ENCODE measurements at regions not wholly inside any gene's neighbourhood (a gene's known extent, or its start where the extent isn't known, plus 50 kb on each side); places are given as distances from the start of the nearest gene placed in this dataset.

DNA sequence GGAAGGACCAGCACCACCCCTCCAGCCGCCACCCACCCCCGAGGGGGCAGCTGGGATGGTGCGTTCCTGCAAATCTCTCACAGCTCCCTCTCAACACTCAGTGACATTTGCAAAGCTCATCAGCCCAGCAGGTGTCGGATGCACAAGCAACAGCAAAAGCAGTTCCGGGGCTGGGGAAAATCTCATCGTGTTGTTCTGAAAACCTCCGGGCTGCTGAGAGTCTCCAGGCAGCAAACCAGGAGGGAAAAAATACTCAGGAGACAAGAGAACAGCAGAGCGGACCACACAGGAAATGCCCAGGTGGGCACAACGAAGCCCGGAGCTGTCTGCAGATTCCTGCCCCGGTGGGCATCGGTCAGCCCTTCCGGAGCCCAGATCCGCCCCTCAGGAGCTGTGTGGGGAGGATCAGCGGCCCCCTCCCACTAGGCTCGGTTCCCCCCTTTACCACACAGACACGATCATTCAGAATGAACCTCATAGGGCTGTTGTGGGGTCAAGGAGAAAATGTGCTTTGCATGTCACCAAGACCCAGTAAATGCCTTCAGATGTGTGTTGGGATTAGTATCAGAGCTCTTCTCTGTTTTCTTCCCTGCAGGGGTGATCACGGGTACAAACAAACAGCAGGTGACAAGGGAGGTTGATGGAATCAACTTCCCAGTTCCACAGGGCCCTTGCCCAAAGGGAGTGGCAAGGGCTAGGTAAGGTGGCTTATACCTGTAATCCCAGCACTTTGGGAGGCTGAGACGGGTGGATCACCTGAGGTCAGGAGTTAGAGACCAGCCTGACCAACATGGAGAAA is 127.0 kb upstream of the TIAM1 start:
- WGBS (ENCODE audit: insufficient coverage, low lambda C conversion rate): no CpG with 5 or more reads among the region's 19 CpGs
- Histone ChIP-seq H3K27me3 (ENCODE audit: control insufficient read depth, insufficient read depth, low read length) (no peaks in the 10 kb centered on the region), H3K4me1 (ENCODE audit: control insufficient read depth, insufficient read depth, low read length) (no peaks in the 10 kb centered on the region), H3K4me3 (ENCODE audit: low read length) (no peak overlapping the region), H3K36me3 (ENCODE audit: control insufficient read depth, insufficient read depth, low read length) (no peaks in the 10 kb centered on the region), H3K27ac (ENCODE audit: low read length) (no peak overlapping the region), H3K9me3 (ENCODE audit: control insufficient read depth, low read depth, low read length) (no peaks in the 10 kb centered on the region)
- no peak for DNase-seq

GRCh38 chr21:31460980-31461379 is 116.9 kb upstream of the TIAM1 start:
- no peaks in the 10 kb centered on the region for H3K27me3 ChIP-seq (ENCODE audit: control insufficient read depth, insufficient read depth, low read length)

DNA sequence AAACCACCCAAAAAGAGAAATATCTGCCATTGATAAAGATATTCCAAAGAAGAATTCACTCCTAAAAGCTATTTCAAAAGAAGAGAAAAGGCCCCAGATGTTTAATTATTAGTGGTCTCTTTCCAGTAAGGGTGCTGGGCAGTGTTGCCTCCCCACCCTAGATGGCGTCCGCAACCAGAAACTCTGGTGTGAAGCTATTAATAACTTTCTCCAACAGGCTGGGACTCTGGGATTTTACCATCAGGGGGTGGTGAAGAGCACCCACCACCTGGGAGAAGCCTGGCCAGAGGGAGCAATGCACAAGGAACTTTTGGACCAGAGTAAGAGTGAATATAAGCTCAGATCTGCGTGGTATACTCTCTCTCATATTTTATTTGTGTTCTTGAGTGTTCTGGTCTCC is 115.4 kb upstream of the TIAM1 start:
- DNase-seq: no peak
- Histone ChIP-seq H3K27ac (ENCODE audit: low read length) (no peak overlapping the region), H3K36me3 (ENCODE audit: control insufficient read depth, insufficient read depth, low read length) (no peaks in the 10 kb centered on the region), H3K27me3 (ENCODE audit: control insufficient read depth, insufficient read depth, low read length) (no peaks in the 10 kb centered on the region), H3K9me3 (ENCODE audit: control insufficient read depth, low read depth, low read length) (no peaks in the 10 kb centered on the region), H3K4me1 (ENCODE audit: control insufficient read depth, insufficient read depth, low read length) (no peaks in the 10 kb centered on the region), H3K4me3 (ENCODE audit: low read length) (no peak overlapping the region)
- WGBS (ENCODE audit: insufficient coverage, low lambda C conversion rate): no CpG with 5 or more reads among the region's 3 CpGs

More at GRCh38 chr21:31460980-31461379, 116.9 kb upstream of the TIAM1 start:
- Histone ChIP-seq H3K9me3 (ENCODE audit: control insufficient read depth, low read depth, low read length) (no peaks in the 10 kb centered on the region), H3K27ac (ENCODE audit: low read length) (no peak overlapping the region), H3K4me1 (ENCODE audit: control insufficient read depth, insufficient read depth, low read length) (no peaks in the 10 kb centered on the region), H3K36me3 (ENCODE audit: control insufficient read depth, insufficient read depth, low read length) (no peaks in the 10 kb centered on the region), H3K4me3 (ENCODE audit: low read length) (no peak overlapping the region)
- 75% methylated on average over 1 of the region's 10 CpGs for WGBS (ENCODE audit: insufficient coverage, low lambda C conversion rate)
- no peak for DNase-seq

DNA sequence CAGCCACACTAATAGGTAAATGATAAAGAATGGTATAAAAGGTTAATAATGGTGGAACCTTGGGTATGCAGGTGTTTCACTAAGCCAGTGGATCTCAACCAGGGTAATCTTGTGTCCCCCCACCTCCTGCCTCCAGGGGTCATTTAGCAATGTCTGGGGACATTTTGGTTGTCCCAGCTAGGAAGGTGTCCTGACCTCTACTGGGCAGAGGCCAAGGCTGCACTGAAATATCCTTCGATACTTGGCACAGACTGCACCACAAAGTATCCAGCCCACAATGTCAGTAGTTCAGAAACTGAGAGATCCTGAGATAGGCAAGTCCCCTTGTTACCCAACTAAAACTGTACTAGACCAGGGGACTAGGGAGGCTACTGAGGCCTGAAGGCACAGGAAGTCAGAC is 113.6 kb upstream of the TIAM1 start:
- no peaks in the 10 kb centered on the region for H3K4me1 ChIP-seq (ENCODE audit: control insufficient read depth, insufficient read depth, low read length)
- no CpG with 5 or more reads among the region's 1 CpG for WGBS (ENCODE audit: insufficient coverage, low lambda C conversion rate)
- no peak for DNase-seq

DNA sequence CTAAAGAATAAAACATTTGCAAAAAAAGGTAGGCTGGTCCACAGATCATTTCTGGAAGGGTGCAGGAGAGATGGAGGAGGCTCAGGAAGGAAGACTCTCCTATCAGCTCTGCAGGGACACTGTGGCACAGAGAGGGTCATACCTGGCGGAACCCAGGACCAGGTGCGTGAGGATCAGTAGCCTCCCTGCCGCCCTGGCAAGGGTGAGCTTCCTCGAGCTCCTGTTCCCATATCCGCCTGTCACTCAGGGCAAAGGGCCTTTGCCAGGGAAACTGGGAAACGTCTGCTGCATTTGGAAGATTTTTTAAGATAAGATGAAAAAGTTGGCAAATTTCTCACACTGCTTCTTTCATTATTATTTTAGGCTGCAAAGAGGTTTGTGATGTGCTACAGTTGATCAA is 112.1 kb upstream of the TIAM1 start:
- no peak for DNase-seq
- no peaks in the 10 kb centered on the region for H3K27me3 ChIP-seq (ENCODE audit: control insufficient read depth, insufficient read depth, low read length)
- no peaks in the 10 kb centered on the region for H3K9me3 ChIP-seq (ENCODE audit: control insufficient read depth, low read depth, low read length)
- no peaks in the 10 kb centered on the region for H3K4me1 ChIP-seq (ENCODE audit: control insufficient read depth, insufficient read depth, low read length)
- H3K4me3 ChIP-seq (ENCODE audit: low read length): no peak overlapping the region
- no CpG with 5 or more reads among the region's 6 CpGs for WGBS (ENCODE audit: insufficient coverage, low lambda C conversion rate)
- no peak overlapping the region for H3K27ac ChIP-seq (ENCODE audit: low read length)
- H3K36me3 ChIP-seq (ENCODE audit: control insufficient read depth, insufficient read depth, low read length): no peaks in the 10 kb centered on the region

More for the DNA sequence above, 113.6 kb upstream of the TIAM1 start:
- Histone ChIP-seq H3K9me3 (ENCODE audit: control insufficient read depth, low read depth, low read length) (no peaks in the 10 kb centered on the region), H3K27ac (ENCODE audit: low read length) (no peak overlapping the region), H3K4me3 (ENCODE audit: low read length) (no peak overlapping the region), H3K27me3 (ENCODE audit: control insufficient read depth, insufficient read depth, low read length) (no peaks in the 10 kb centered on the region), H3K36me3 (ENCODE audit: control insufficient read depth, insufficient read depth, low read length) (no peaks in the 10 kb centered on the region)

GRCh38 chr21:31455506-31455905 is 111.4 kb upstream of the TIAM1 start:
- WGBS (ENCODE audit: insufficient coverage, low lambda C conversion rate): 70% methylated on average over 2 of the region's 4 CpGs
- no peak for DNase-seq
- Histone ChIP-seq H3K9me3 (ENCODE audit: control insufficient read depth, low read depth, low read length) (no peaks in the 10 kb centered on the region), H3K27ac (ENCODE audit: low read length) (no peak overlapping the region), H3K4me3 (ENCODE audit: low read length) (no peak overlapping the region), H3K4me1 (ENCODE audit: control insufficient read depth, insufficient read depth, low read length) (no peaks in the 10 kb centered on the region), H3K27me3 (ENCODE audit: control insufficient read depth, insufficient read depth, low read length) (no peaks in the 10 kb centered on the region), H3K36me3 (ENCODE audit: control insufficient read depth, insufficient read depth, low read length) (no peaks in the 10 kb centered on the region)

DNA sequence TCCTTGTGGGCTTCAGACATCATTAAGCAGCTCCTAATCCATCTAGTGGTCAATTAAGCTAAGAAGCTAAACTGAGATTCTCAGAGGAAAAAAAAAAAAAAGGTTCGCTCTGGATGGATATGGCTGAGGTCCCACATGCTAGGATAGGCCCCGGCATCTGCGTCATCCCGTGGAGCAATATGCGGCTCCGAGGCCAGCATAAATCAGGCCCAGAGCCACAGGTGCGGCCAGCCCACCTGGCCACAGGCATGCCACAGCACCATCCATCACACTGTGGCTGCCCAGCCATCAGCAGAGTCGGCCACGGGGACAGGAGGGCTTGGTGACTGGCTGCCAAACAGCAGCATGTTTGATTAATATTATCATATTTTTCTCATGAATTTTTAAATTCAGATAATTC is 106.9 kb upstream of the TIAM1 start:
- Histone ChIP-seq H3K27me3 (ENCODE audit: control insufficient read depth, insufficient read depth, low read length) (no peaks in the 10 kb centered on the region), H3K4me3 (ENCODE audit: low read length) (no peak overlapping the region), H3K9me3 (ENCODE audit: control insufficient read depth, low read depth, low read length) (no peaks in the 10 kb centered on the region), H3K4me1 (ENCODE audit: control insufficient read depth, insufficient read depth, low read length) (no peaks in the 10 kb centered on the region), H3K27ac (ENCODE audit: low read length) (no peak overlapping the region), H3K36me3 (ENCODE audit: control insufficient read depth, insufficient read depth, low read length) (no peaks in the 10 kb centered on the region)
- DNase-seq: no peak
- WGBS (ENCODE audit: insufficient coverage, low lambda C conversion rate): no CpG with 5 or more reads among the region's 9 CpGs

GRCh38 chr21:31449921-31450535 is 106.0 kb upstream of the TIAM1 start:
- no CpG with 5 or more reads among the region's 11 CpGs for WGBS (ENCODE audit: insufficient coverage, low lambda C conversion rate)
- no peak for DNase-seq
- no peak overlapping the region for H3K27ac ChIP-seq (ENCODE audit: low read length)
- no peaks in the 10 kb centered on the region for H3K9me3 ChIP-seq (ENCODE audit: control insufficient read depth, low read depth, low read length)
- no peak overlapping the region for H3K4me3 ChIP-seq (ENCODE audit: low read length)
- H3K4me1 ChIP-seq (ENCODE audit: control insufficient read depth, insufficient read depth, low read length): no peaks in the 10 kb centered on the region
- no peaks in the 10 kb centered on the region for H3K27me3 ChIP-seq (ENCODE audit: control insufficient read depth, insufficient read depth, low read length)
- no peaks in the 10 kb centered on the region for H3K36me3 ChIP-seq (ENCODE audit: control insufficient read depth, insufficient read depth, low read length)

GRCh38 chr21:31448496-31448895 is 104.4 kb upstream of the TIAM1 start:
- Histone ChIP-seq H3K9me3 (ENCODE audit: control insufficient read depth, low read depth, low read length) (no peaks in the 10 kb centered on the region), H3K27ac (ENCODE audit: low read length) (no peak overlapping the region), H3K4me3 (ENCODE audit: low read length) (no peak overlapping the region), H3K27me3 (ENCODE audit: control insufficient read depth, insufficient read depth, low read length) (no peaks in the 10 kb centered on the region), H3K36me3 (ENCODE audit: control insufficient read depth, insufficient read depth, low read length) (no peaks in the 10 kb centered on the region), H3K4me1 (ENCODE audit: control insufficient read depth, insufficient read depth, low read length) (no peaks in the 10 kb centered on the region)
- DNase-seq: no peak
- WGBS (ENCODE audit: insufficient coverage, low lambda C conversion rate): no CpG with 5 or more reads among the region's 3 CpGs

DNA sequence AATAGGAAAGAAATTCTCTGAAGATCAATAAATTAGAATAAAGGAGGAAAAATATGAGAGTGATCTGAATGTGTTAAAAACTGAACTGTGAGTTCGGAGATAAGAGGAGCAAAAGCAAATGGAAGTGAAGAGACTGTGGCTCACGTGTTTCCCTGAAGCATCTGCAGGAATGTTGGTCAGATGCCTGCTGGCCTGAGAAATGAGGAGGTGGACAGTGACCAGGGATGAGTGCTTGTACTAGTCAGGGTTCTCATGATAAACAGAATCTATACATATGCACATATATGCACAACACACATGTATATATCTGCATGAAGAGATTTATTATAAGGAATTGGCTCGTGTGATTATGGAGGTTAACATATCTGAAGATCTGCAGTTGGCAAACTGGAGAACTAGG is 103.4 kb upstream of the TIAM1 start:
- no peaks in the 10 kb centered on the region for H3K36me3 ChIP-seq (ENCODE audit: control insufficient read depth, insufficient read depth, low read length)
- no peaks in the 10 kb centered on the region for H3K27me3 ChIP-seq (ENCODE audit: control insufficient read depth, insufficient read depth, low read length)
- H3K27ac ChIP-seq (ENCODE audit: low read length): no peak overlapping the region
- no peak overlapping the region for H3K4me3 ChIP-seq (ENCODE audit: low read length)
- DNase-seq: no peak
- 0% methylated on average over 1 of the region's 3 CpGs for WGBS (ENCODE audit: insufficient coverage, low lambda C conversion rate)
- no peaks in the 10 kb centered on the region for H3K9me3 ChIP-seq (ENCODE audit: control insufficient read depth, low read depth, low read length)
- H3K4me1 ChIP-seq (ENCODE audit: control insufficient read depth, insufficient read depth, low read length): no peaks in the 10 kb centered on the region
